ENCODE measurements at regions not wholly inside any gene's neighbourhood (a gene's known extent, or its start where the extent isn't known, plus 50 kb on each side); places are given as distances from the start of the nearest gene placed in this dataset.
"Not testable (repeated sequence)": the region's sequence is repeated elsewhere in the genome, so short reads cannot be mapped to it uniquely, and the experiment has no call there.

DNA sequence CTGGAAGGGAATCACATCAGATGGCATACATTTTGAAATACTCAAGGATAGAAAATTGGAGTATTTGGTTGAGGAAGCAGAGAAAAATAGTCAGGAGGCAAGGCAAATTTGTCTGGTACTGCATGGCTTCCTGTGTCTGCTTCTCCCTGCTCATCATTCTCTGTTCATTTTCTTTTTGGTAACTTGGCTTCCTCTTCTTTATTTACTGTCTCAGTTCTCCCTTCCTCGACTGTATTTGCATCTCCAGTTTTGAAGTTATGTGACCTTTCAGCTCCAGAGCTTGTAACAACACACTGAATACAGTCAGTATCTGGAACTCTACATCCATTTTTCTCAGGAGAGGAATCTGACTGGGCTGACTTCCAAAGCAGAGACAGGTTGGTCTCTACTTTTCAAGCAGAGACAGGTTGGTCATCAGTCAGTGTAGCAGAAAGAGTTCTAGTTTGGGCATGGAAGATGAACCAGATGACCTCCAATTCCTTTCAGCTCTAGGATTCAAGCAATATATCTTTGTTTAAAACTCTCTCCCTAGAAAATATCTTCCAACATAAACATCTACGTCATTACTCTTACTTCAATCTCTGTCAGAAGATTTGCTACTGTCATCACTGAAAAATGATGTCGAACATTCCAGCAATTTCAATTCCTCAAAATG is 571.2 kb downstream of the ADGRL2 start:
- no peaks in the 10 kb centered on the region for H3K27me3 ChIP-seq (ENCODE audit: insufficient read depth, low read length)
- no peaks in the 10 kb centered on the region for H3K9me3 ChIP-seq (ENCODE audit: insufficient read depth, low read depth, low read length)
- no peak overlapping the region for H3K23ac ChIP-seq (ENCODE audit: low read length)
- H3K27ac ChIP-seq (ENCODE audit: low read depth, low read length), result no peak overlapping the region
- H3K4ac ChIP-seq (ENCODE audit: low read depth, low read length), result no peak overlapping the region
- H3K4me2 ChIP-seq (ENCODE audit: low read length), result no peak overlapping the region
- no peak overlapping the region for H4K8ac ChIP-seq (ENCODE audit: low read depth, low read length)
- no peaks in the 10 kb centered on the region for H3K4me1 ChIP-seq (ENCODE audit: control insufficient read depth in 1 of 2, insufficient read depth in 2 of 2, low read length in 2 of 2)
- H2AFZ ChIP-seq (ENCODE audit: insufficient read depth, low read length, poor library complexity), result no peak overlapping the region
- H2BK120ac ChIP-seq (ENCODE audit: insufficient read depth, low read length, poor library complexity), result no peak overlapping the region
- DNase-seq, result no peak
- no peak overlapping the region for H3K18ac ChIP-seq (ENCODE audit: low read length)
- H4K12ac ChIP-seq (ENCODE audit: low read depth, low read length), result no peak overlapping the region
- no peaks in the 10 kb centered on the region for H3K79me2 ChIP-seq (ENCODE audit: control insufficient read depth, insufficient read depth, low read length, poor library complexity)
- H2BK12ac ChIP-seq (ENCODE audit: low read length), result no peak overlapping the region
- no peak overlapping the region for H3K4me3 ChIP-seq (ENCODE audit: low read depth, low read length)
- no peak overlapping the region for H3K9ac ChIP-seq (ENCODE audit: low read length)
- no peak overlapping the region for H2BK5ac ChIP-seq (ENCODE audit: low read depth, low read length, poor library complexity)
- H3K79me1 ChIP-seq (ENCODE audit: low read length), result no peaks in the 10 kb centered on the region
- no peak overlapping the region for H2AK5ac ChIP-seq (ENCODE audit: low read length)
- H4K91ac ChIP-seq (ENCODE audit: low read depth, low read length), result no peak overlapping the region
- 100% methylated on average over 1 of the region's 3 CpGs for WGBS (ENCODE audit: extremely low coverage, insufficient coverage, insufficient read length)
- H3K36me3 ChIP-seq (ENCODE audit: control insufficient read depth in 1 of 2, insufficient read depth in 2 of 2, low read length in 2 of 2), result no peaks in the 10 kb centered on the region
- no peak overlapping the region for H3K14ac ChIP-seq (ENCODE audit: low read length)

DNA sequence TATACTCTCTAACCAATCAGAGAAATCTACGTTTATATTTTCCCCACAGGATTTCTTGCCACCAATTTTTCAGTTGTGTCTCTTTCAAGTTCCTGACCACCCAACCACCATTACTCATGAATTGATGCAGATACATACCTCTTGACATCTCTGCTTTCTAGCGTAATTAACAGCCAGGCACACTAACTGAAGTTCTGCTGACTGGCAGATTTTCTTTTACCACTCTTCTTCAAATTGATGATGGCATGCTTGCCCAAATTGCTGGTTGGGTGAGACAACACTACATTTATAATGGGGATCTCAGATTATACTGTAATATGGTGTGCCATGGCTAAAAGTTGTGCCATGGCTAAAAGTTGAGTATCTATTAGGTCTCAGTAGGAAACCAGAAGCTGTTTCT is 566.7 kb downstream of the ADGRL2 start:
- Histone ChIP-seq H3K79me2 (ENCODE audit: control insufficient read depth, insufficient read depth, low read length, poor library complexity) (no peaks in the 10 kb centered on the region), H2AK5ac (ENCODE audit: low read length) (no peak overlapping the region), H3K4me3 (ENCODE audit: low read depth, low read length) (no peak overlapping the region), H3K18ac (ENCODE audit: low read length) (no peak overlapping the region), H3K27ac (ENCODE audit: low read depth, low read length) (no peak overlapping the region), H3K4ac (ENCODE audit: low read depth, low read length) (no peak overlapping the region), H4K8ac (ENCODE audit: low read depth, low read length) (no peak overlapping the region), H3K79me1 (ENCODE audit: low read length) (no peaks in the 10 kb centered on the region), H3K36me3 (ENCODE audit: control insufficient read depth in 1 of 2, insufficient read depth in 2 of 2, low read length in 2 of 2) (no peaks in the 10 kb centered on the region), H3K4me1 (ENCODE audit: control insufficient read depth in 1 of 2, insufficient read depth in 2 of 2, low read length in 2 of 2) (no peaks in the 10 kb centered on the region), H3K14ac (ENCODE audit: low read length) (no peak overlapping the region), H4K91ac (ENCODE audit: low read depth, low read length) (no peak overlapping the region), H3K9me3 (ENCODE audit: insufficient read depth, low read depth, low read length) (no peaks in the 10 kb centered on the region), H2BK5ac (ENCODE audit: low read depth, low read length, poor library complexity) (no peak overlapping the region), H2BK120ac (ENCODE audit: insufficient read depth, low read length, poor library complexity) (no peak overlapping the region), H3K27me3 (ENCODE audit: insufficient read depth, low read length) (no peaks in the 10 kb centered on the region), H4K12ac (ENCODE audit: low read depth, low read length) (no peak overlapping the region), H3K9ac (ENCODE audit: low read length) (no peak overlapping the region), H2BK12ac (ENCODE audit: low read length) (no peak overlapping the region), H2AFZ (ENCODE audit: insufficient read depth, low read length, poor library complexity) (no peak overlapping the region), H3K23ac (ENCODE audit: low read length) (no peak overlapping the region), H3K4me2 (ENCODE audit: low read length) (no peak overlapping the region)
- no CpG with 5 or more reads among the region's 2 CpGs for WGBS (ENCODE audit: extremely low coverage, insufficient coverage, insufficient read length)
- no peak for DNase-seq

DNA sequence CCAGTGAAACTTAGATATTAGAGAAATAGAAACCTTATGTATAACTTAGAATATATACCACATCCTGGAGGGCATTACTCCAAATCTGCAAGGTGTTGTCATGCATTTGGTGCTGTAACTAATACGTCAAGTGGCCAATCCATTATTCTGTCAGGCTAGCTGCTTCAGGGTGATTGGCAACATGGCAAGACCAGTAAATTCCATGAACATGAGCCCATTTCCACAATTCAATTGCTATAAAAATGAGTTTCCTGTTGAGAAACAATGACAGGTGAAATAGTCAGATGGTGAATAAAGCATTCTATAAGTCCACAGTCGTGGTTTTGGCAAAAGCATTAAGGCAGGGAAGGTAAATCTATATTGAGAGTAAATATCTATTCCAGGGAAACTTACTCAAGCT is 566.0 kb downstream of the ADGRL2 start:
- no CpG with 5 or more reads among the region's 2 CpGs for WGBS (ENCODE audit: extremely low coverage, insufficient coverage, insufficient read length)
- Histone ChIP-seq H3K9me3 (ENCODE audit: insufficient read depth, low read depth, low read length) (no peaks in the 10 kb centered on the region), H3K14ac (ENCODE audit: low read length) (no peak overlapping the region), H4K12ac (ENCODE audit: low read depth, low read length) (no peak overlapping the region), H4K8ac (ENCODE audit: low read depth, low read length) (no peak overlapping the region), H2BK12ac (ENCODE audit: low read length) (no peak overlapping the region), H3K27ac (ENCODE audit: low read depth, low read length) (no peak overlapping the region), H2BK120ac (ENCODE audit: insufficient read depth, low read length, poor library complexity) (no peak overlapping the region), H2AFZ (ENCODE audit: insufficient read depth, low read length, poor library complexity) (no peak overlapping the region), H3K23ac (ENCODE audit: low read length) (no peak overlapping the region), H3K9ac (ENCODE audit: low read length) (no peak overlapping the region), H3K79me2 (ENCODE audit: control insufficient read depth, insufficient read depth, low read length, poor library complexity) (no peaks in the 10 kb centered on the region), H3K4ac (ENCODE audit: low read depth, low read length) (no peak overlapping the region), H3K18ac (ENCODE audit: low read length) (no peak overlapping the region), H3K79me1 (ENCODE audit: low read length) (no peaks in the 10 kb centered on the region), H3K36me3 (ENCODE audit: control insufficient read depth in 1 of 2, insufficient read depth in 2 of 2, low read length in 2 of 2) (no peaks in the 10 kb centered on the region), H3K4me1 (ENCODE audit: control insufficient read depth in 1 of 2, insufficient read depth in 2 of 2, low read length in 2 of 2) (no peaks in the 10 kb centered on the region), H3K27me3 (ENCODE audit: insufficient read depth, low read length) (no peaks in the 10 kb centered on the region), H2AK5ac (ENCODE audit: low read length) (no peak overlapping the region), H4K91ac (ENCODE audit: low read depth, low read length) (no peak overlapping the region), H2BK5ac (ENCODE audit: low read depth, low read length, poor library complexity) (no peak overlapping the region), H3K4me3 (ENCODE audit: low read depth, low read length) (no peak overlapping the region), H3K4me2 (ENCODE audit: low read length) (no peak overlapping the region)
- DNase-seq, result no peak

DNA sequence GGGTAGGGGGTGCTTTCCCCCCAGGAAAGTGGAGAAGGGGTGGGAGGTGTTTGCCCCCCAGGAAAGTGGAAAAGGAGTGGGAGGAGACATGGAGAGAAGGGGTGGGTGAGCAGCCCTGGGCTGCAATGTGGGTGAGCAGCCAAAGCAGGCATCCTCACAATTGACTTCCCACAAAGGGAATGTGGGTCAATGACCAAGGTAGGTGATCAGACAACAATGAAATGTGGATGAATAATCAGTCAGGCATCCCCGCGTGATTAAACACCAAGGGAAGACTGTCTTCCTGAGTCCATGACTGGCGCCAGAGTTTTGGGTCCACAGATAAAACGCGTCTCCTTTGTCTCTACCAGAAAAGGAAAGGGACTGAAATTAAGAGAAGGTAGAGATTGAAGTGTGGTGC is 558.8 kb downstream of the ADGRL2 start:
- not testable (repeated sequence) for H3K27me3 ChIP-seq (ENCODE audit: insufficient read depth, low read length); H3K79me2 ChIP-seq (ENCODE audit: control insufficient read depth, insufficient read depth, low read length, poor library complexity); H4K12ac ChIP-seq (ENCODE audit: low read depth, low read length); H3K9me3 ChIP-seq (ENCODE audit: insufficient read depth, low read depth, low read length); H3K27ac ChIP-seq (ENCODE audit: low read depth, low read length); H3K4me2 ChIP-seq (ENCODE audit: low read length); H2BK120ac ChIP-seq (ENCODE audit: insufficient read depth, low read length, poor library complexity); H3K9ac ChIP-seq (ENCODE audit: low read length); H3K23ac ChIP-seq (ENCODE audit: low read length); H3K4ac ChIP-seq (ENCODE audit: low read depth, low read length); H3K18ac ChIP-seq (ENCODE audit: low read length); H2AK5ac ChIP-seq (ENCODE audit: low read length); H3K4me3 ChIP-seq (ENCODE audit: low read depth, low read length); H2AFZ ChIP-seq (ENCODE audit: insufficient read depth, low read length, poor library complexity); H4K91ac ChIP-seq (ENCODE audit: low read depth, low read length); H3K4me1 ChIP-seq (ENCODE audit: control insufficient read depth in 1 of 2, insufficient read depth in 2 of 2, low read length in 2 of 2); H3K36me3 ChIP-seq (ENCODE audit: control insufficient read depth in 1 of 2, insufficient read depth in 2 of 2, low read length in 2 of 2); H4K8ac ChIP-seq (ENCODE audit: low read depth, low read length); H2BK12ac ChIP-seq (ENCODE audit: low read length); H3K79me1 ChIP-seq (ENCODE audit: low read length); H2BK5ac ChIP-seq (ENCODE audit: low read depth, low read length, poor library complexity); H3K14ac ChIP-seq (ENCODE audit: low read length)
- peak; percentile 17 to 38 for DNase-seq
- no CpG with 5 or more reads among the region's 5 CpGs for WGBS (ENCODE audit: extremely low coverage, insufficient coverage, insufficient read length)
